H9 (cell line): ENCODE measurements at regions not wholly inside any gene's neighbourhood (a gene's known extent, or its start where the extent isn't known, plus 50 kb on each side); places are given as distances from the start of the nearest gene placed in this dataset.

ENCODE experiments used
- DNase-seq: peaks from one replicate; pipeline ENCODE4 v3.0.0-alpha.2; 2017
- H2AFZ ChIP-seq: one replicate; pipeline ENCODE4 v1.6.1; 2013; ENCODE audit warnings: mild to moderate bottlenecking, low read length, control low read depth, moderate library complexity
- H2AK5ac ChIP-seq: 2 replicates; pipeline ENCODE4 v1.6.1; 2013; ENCODE audit warnings: low read length, control low read depth, mixed read lengths; ENCODE audit not compliant: insufficient read length
- H2BK120ac ChIP-seq: one replicate; pipeline ENCODE4 v1.6.1; 2013; ENCODE audit warnings: low read depth, mild to moderate bottlenecking, low read length, control low read depth, inconsistent platforms; ENCODE audit not compliant: poor library complexity, severe bottlenecking
- H2BK12ac ChIP-seq: 2 replicates; pipeline ENCODE4 v1.6.1; 2013; ENCODE audit warnings: low read length, control low read depth, mixed read lengths, low read depth; ENCODE audit not compliant: insufficient read length
- H2BK15ac ChIP-seq: 2 replicates; pipeline ENCODE4 v1.6.1; 2013; ENCODE audit warnings: low read depth, low read length, control low read depth
- H2BK20ac ChIP-seq: one replicate; pipeline ENCODE4 v1.6.1; 2013; ENCODE audit warnings: low read depth, mild to moderate bottlenecking, low read length, control low read depth, inconsistent platforms; ENCODE audit not compliant: poor library complexity, severe bottlenecking
- H2BK5ac ChIP-seq: 2 replicates; pipeline ENCODE4 v1.6.1; 2013; ENCODE audit warnings: low read length, control low read depth, mixed read lengths; ENCODE audit not compliant: insufficient read length
- H3K14ac ChIP-seq: 2 replicates; pipeline ENCODE4 v1.6.1; 2013; ENCODE audit warnings: low read length, control low read depth; ENCODE audit not compliant: insufficient read depth
- H3K18ac ChIP-seq: 2 replicates; pipeline ENCODE4 v1.6.1; 2013; ENCODE audit warnings: low read depth, mild to moderate bottlenecking, mixed read lengths, low read length, control low read depth; ENCODE audit not compliant: insufficient read length
- H3K23ac ChIP-seq: 2 replicates; pipeline ENCODE4 v1.6.1; 2013; ENCODE audit warnings: low read length, control low read depth, mixed read lengths, low read depth; ENCODE audit not compliant: insufficient read length
- H3K23me2 ChIP-seq: 2 replicates; pipeline ENCODE4 v1.6.1; 2013; ENCODE audit warnings: low read depth, mild to moderate bottlenecking, mixed read lengths, low read length, control low read depth; ENCODE audit not compliant: insufficient read length, poor library complexity, severe bottlenecking
- H3K27ac ChIP-seq: 2 replicates; pipeline ENCODE4 v1.5.1; 2013; ENCODE audit warnings: low read length, control low read depth, mixed read lengths, low read depth; ENCODE audit not compliant: insufficient read length
- H3K27me3 ChIP-seq: 2 replicates; pipeline ENCODE4 v1.6.1; 2013; ENCODE audit warnings: low read length, control low read depth, inconsistent platforms; ENCODE audit not compliant: insufficient read depth
- H3K4ac ChIP-seq: 2 replicates; pipeline ENCODE4 v1.6.1; 2013; ENCODE audit warnings: low read depth, mild to moderate bottlenecking, control low read depth, inconsistent platforms, low read length, moderate library complexity
- H3K4me1 ChIP-seq: 2 replicates; pipeline ENCODE4 v1.6.1; 2013; ENCODE audit warnings: low read length, control low read depth, inconsistent platforms; ENCODE audit not compliant: insufficient read depth
- H3K4me2 ChIP-seq: 2 replicates; pipeline ENCODE4 v1.6.1; 2013; ENCODE audit warnings: low read length, control low read depth, mixed read lengths; ENCODE audit not compliant: insufficient read length, insufficient read depth
- H3K56ac ChIP-seq: 2 replicates; pipeline ENCODE4 v1.6.1; 2013; ENCODE audit warnings: low read depth, mild to moderate bottlenecking, mixed read lengths, low read length, control low read depth; ENCODE audit not compliant: insufficient read length
- H3K79me1 ChIP-seq: 2 replicates; pipeline ENCODE4 v1.6.1; 2013; ENCODE audit warnings: low read depth, mild to moderate bottlenecking, moderate library complexity, low read length, control low read depth, inconsistent platforms; ENCODE audit not compliant: insufficient read depth, poor library complexity, severe bottlenecking
- H3K79me2 ChIP-seq: 2 replicates; pipeline ENCODE4 v1.6.1; 2013; ENCODE audit warnings: low read length, control low read depth, inconsistent platforms; ENCODE audit not compliant: insufficient read depth
- H3K9ac ChIP-seq: 2 replicates; pipeline ENCODE4 v1.6.1; 2013; ENCODE audit warnings: low read length, control low read depth, mixed read lengths; ENCODE audit not compliant: insufficient read length; ENCODE audit errors: extremely low read depth
- H3K9me3 ChIP-seq: one replicate; pipeline ENCODE4 v1.6.1; 2013; ENCODE audit warnings: low read depth, low read length, inconsistent platforms; ENCODE audit not compliant: control insufficient read depth
- H3T11ph ChIP-seq: one replicate; pipeline ENCODE4 v1.6.1; 2013; ENCODE audit warnings: mild to moderate bottlenecking, low read length, control low read depth, inconsistent platforms
- H4K20me1 ChIP-seq: one replicate; pipeline ENCODE4 v1.6.1; 2013; ENCODE audit not compliant: control insufficient read depth, insufficient read length, insufficient read depth
- H4K5ac ChIP-seq: 2 replicates; pipeline ENCODE4 v1.6.1; 2013; ENCODE audit warnings: low read depth, mild to moderate bottlenecking, mixed read lengths, low read length, control low read depth; ENCODE audit not compliant: insufficient read length
- H4K8ac ChIP-seq: replicated peaks from 2 replicates; pipeline ENCODE4 v1.6.1; 2013; ENCODE audit warnings: low read length, control low read depth, mixed read lengths, low read depth; ENCODE audit not compliant: insufficient read length
- H4K91ac ChIP-seq: 2 replicates; pipeline ENCODE4 v1.6.1; 2013; ENCODE audit warnings: low read depth, mild to moderate bottlenecking, moderate library complexity, mixed read lengths, low read length, control low read depth; ENCODE audit not compliant: insufficient read length
- H3K27ac Mint-ChIP-seq, 3 experiments: 2 replicates in 2 of 3; 3 replicates in 1 of 3; pipeline ENCODE4 v1.8.0; 2020 to 2021; ENCODE audit warnings: mixed read lengths in 3 of 3, mild to moderate bottlenecking in 1 of 3, moderate library complexity in 1 of 3
- H3K27me3 Mint-ChIP-seq: 2 replicates; pipeline ENCODE4 v1.8.0; 2021; ENCODE audit warnings: low read depth, mild to moderate bottlenecking, moderate library complexity, mixed read lengths
- H3K36me3 Mint-ChIP-seq, 3 experiments: 2 replicates in 2 of 3; 3 replicates in 1 of 3; pipeline ENCODE4 v1.8.0; 2020 to 2021; ENCODE audit warnings: low read depth in 3 of 3, mixed read lengths in 3 of 3; ENCODE audit not compliant: insufficient read depth in 1 of 3
- H3K4me1 Mint-ChIP-seq, 2 experiments: 2 replicates each; pipeline ENCODE4 v1.8.0; 2020; ENCODE audit warnings: mixed read lengths in 2 of 2
- H3K4me3 Mint-ChIP-seq, 2 experiments: 2 replicates in 1 of 2; 3 replicates in 1 of 2; pipeline ENCODE4 v1.8.0; 2020 to 2021; ENCODE audit warnings: mild to moderate bottlenecking in 2 of 2, mixed read lengths in 2 of 2, moderate library complexity in 1 of 2
- H3K9me3 Mint-ChIP-seq, 2 experiments: 2 replicates in 1 of 2; 3 replicates in 1 of 2; pipeline ENCODE4 v1.8.0; 2020; ENCODE audit warnings: mild to moderate bottlenecking in 2 of 2, mixed read lengths in 2 of 2, moderate library complexity in 1 of 2
- CTCF ChIP-seq: fragments of 200-600 bp; sonication (generic); conservative IDR thresholded peaks from 3 replicates; pipeline ENCODE4 v1.8.0; 2021; ENCODE audit warnings: antibody characterized with exemption, mild to moderate bottlenecking
- WGBS: extraction: QIAGEN DNeasy Blood & Tissue Kit; methylation state at CpG from one replicate; pipeline ENCODE4 v1.1.7; 2013; ENCODE audit warnings: missing lambda C conversion rate, low lambda C conversion rate, mixed read lengths; ENCODE audit not compliant: insufficient read length; ENCODE audit errors: extremely low coverage; 5-methylcytosine and 5-hydroxymethylcytosine counted together

- Histone ChIP-seq H3K23me2 (no peaks in the 10 kb centered on the region), H3K18ac (no peak overlapping the region), H3K79me2 (no peaks in the 10 kb centered on the region), H3K4me2 (no peak overlapping the region), H2AK5ac (no peak overlapping the region), H3K4ac (no peak overlapping the region), H3K27ac (no peak overlapping the region), H3K23ac (no peak overlapping the region), H2AFZ (no peak overlapping the region), H3K9ac (no peak overlapping the region), H4K20me1 (no peaks in the 10 kb centered on the region), H4K91ac (no peak overlapping the region), H2BK20ac (no peak overlapping the region), H3K9me3 (peaks cover 27% of the 10 kb centered on the region), H3K4me1 (no peaks in the 10 kb centered on the region), H3K14ac (no peak overlapping the region), H2BK12ac (no peak overlapping the region), H2BK15ac (no peak overlapping the region), H2BK5ac (no peak overlapping the region), H3K79me1 (no peaks in the 10 kb centered on the region), H4K5ac (no peak overlapping the region), H3K27me3 (no peaks in the 10 kb centered on the region), H3T11ph (no peak overlapping the region), H3K56ac (no peak overlapping the region), H2BK120ac (no peak overlapping the region), H4K8ac (no peak overlapping the region)
- H3K9me3 Mint-ChIP-seq, result peaks cover 47 to 53% of the 10 kb centered on the region in 2 experiments
- H3K36me3 Mint-ChIP-seq, result no peaks in the 10 kb centered on the region
- TF ChIP-seq CTCF, result no peak
- no peak overlapping the region for H3K27ac Mint-ChIP-seq
- DNase-seq, result no peak
- H3K4me1 Mint-ChIP-seq, result no peaks in the 10 kb centered on the region
- WGBS, result no CpG with 5 or more reads among the region's 2 CpGs
- no peaks in the 10 kb centered on the region for H3K27me3 Mint-ChIP-seq
- H3K4me3 Mint-ChIP-seq, result no peak overlapping the region
Measured at GRCh38 chrX:66889418-66889817, 250.5 kb upstream of the EDA2R start.
